Spleen (tissue), 7 donors: ENCODE measurements at regions not wholly inside any gene's neighbourhood (a gene's known extent, or its start where the extent isn't known, plus 50 kb on each side); places are given as distances from the start of the nearest gene placed in this dataset.

Experiments
- CTCF ChIP-seq, 11 experiments: fragments of 200-600 bp in 7 of 11; fragments of 450-650 bp in 4 of 11; sonication (generic) in 4 of 11; IDR thresholded peaks in 8 of 11; conservative IDR thresholded peaks in 3 of 11; 1 replicate in 7 of 11; 2 replicates in 4 of 11; pipeline versions ENCODE4 v1.4.0 to v1.8.0; 2016 to 2021; ENCODE audit warnings: antibody characterized with exemption in 11 of 11, inconsistent platforms in 4 of 11, mild to moderate bottlenecking in 1 of 11
- POLR2A ChIP-seq, 3 donors: fragments of 450-650 bp; IDR thresholded peaks; one replicate each; pipeline ENCODE4 v1.5.1; 2017; ENCODE audit warnings: antibody characterized with exemption in 3 of 3, mild to moderate bottlenecking in 1 of 3
- donor health status: DM: no; HTN: no; CAD: no; lungs with moderate emphysema.
- donor health status: DM: no; HTN: no; CAD: no.
- donor health status: DM: no; HTN: no; CAD: no.

DNA sequence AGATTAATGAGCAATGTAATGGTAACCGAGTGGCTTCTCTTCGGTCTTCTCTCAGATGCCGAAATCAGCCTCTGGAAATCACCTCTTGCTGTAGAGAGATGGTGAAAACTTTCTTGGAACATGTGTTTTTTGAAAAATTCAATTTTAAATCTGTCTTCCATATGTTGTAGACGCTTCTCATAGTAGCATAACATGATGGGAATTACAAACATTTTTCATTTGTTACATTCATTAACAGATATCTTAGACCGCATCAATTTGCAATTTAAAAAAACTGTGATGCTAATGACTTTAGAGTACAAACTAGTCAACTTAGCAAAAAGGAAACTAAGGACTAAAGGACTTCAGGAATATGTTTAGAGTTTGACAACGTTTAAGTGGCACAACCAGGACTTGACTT is 275.2 kb downstream of the ASXL3 start:
- TF ChIP-seq POLR2A (IDR thresholded peaks at IDR 0.05) (no peak), CTCF (IDR thresholded peaks at IDR 0.05 in 8 of 11, conservative IDR thresholded peaks at IDR 0.05 in 3 of 11) (no peak)
